ENCODE measurements at regions not wholly inside any gene's neighbourhood (a gene's known extent, or its start where the extent isn't known, plus 50 kb on each side); places are given as distances from the start of the nearest gene placed in this dataset.

GRCh38 chr6:21902628-21903169 is 309.1 kb downstream of the SOX4 start:
- intact Hi-C loops (cut with DNase I; ENCODE audit: low total_unique reads) = no loop called here
- no peak for DNase-seq
- Histone ChIP-seq H3K27ac (no peak overlapping the region), H3K36me3 (no peaks in the 10 kb centered on the region), H3K4me1 (no peaks in the 10 kb centered on the region), H3K27me3 (replicated peaks in 1 of 7) (no peaks in the 10 kb centered on the region), H3K4me3 (no peak overlapping the region), H3K9me3 (no peaks in the 10 kb centered on the region)
- TF ChIP-seq POLR2A (IDR thresholded peaks at IDR 0.05) (no peak), CTCF (IDR thresholded peaks at IDR 0.05 in 8 of 11, conservative IDR thresholded peaks at IDR 0.05 in 3 of 11) (no peak), POLR2AphosphoS5 (IDR thresholded peaks at IDR 0.05) (no peak)
- WGBS, 5 donors = 86 to 93% (median 90%) methylated on average over 7 of the region's 7 CpGs

GRCh38 chr6:21905531-21905930 is 312.0 kb downstream of the SOX4 start:
- no peaks in the 10 kb centered on the region for H3K27me3 ChIP-seq (replicated peaks in 1 of 7)
- H3K4me3 ChIP-seq = no peak overlapping the region
- DNase-seq = no peak
- 78 to 95% (median 82%) methylated on average over 2 of the region's 2 CpGs for WGBS, 5 donors
- H3K36me3 ChIP-seq = no peaks in the 10 kb centered on the region
- no peaks in the 10 kb centered on the region for H3K4me1 ChIP-seq
- TF ChIP-seq POLR2A (IDR thresholded peaks at IDR 0.05) (no peak), CTCF (IDR thresholded peaks at IDR 0.05 in 8 of 11, conservative IDR thresholded peaks at IDR 0.05 in 3 of 11) (no peak), POLR2AphosphoS5 (IDR thresholded peaks at IDR 0.05) (no peak)
- no peaks in the 10 kb centered on the region for H3K9me3 ChIP-seq
- intact Hi-C loops (cut with DNase I; ENCODE audit: low total_unique reads) = no loop called here
- H3K27ac ChIP-seq = no peak overlapping the region

- intact Hi-C loops (cut with DNase I; ENCODE audit: low total_unique reads) = no loop called here
- no peaks in the 10 kb centered on the region for H3K27me3 ChIP-seq (replicated peaks in 1 of 7)
- TF ChIP-seq POLR2A (IDR thresholded peaks at IDR 0.05) (no peak), CTCF (IDR thresholded peaks at IDR 0.05 in 8 of 11, conservative IDR thresholded peaks at IDR 0.05 in 3 of 11) (no peak), POLR2AphosphoS5 (IDR thresholded peaks at IDR 0.05) (no peak)
Measured at GRCh38 chr6:21906826-21907225, 313.3 kb downstream of the SOX4 start.

GRCh38 chr6:21907291-21907690 is 313.7 kb downstream of the SOX4 start:
- H3K9me3 ChIP-seq = no peaks in the 10 kb centered on the region
- intact Hi-C loops (cut with DNase I; ENCODE audit: low total_unique reads) = no loop called here
- H3K36me3 ChIP-seq = no peaks in the 10 kb centered on the region
- DNase-seq = no peak
- H3K4me3 ChIP-seq = no peak overlapping the region
- 74 to 86% (median 80%) methylated on average over 4 of the region's 4 CpGs for WGBS, 5 donors
- H3K27me3 ChIP-seq (replicated peaks in 1 of 7) = no peaks in the 10 kb centered on the region
- no peak for TF ChIP-seq POLR2A (IDR thresholded peaks at IDR 0.05)
- TF ChIP-seq POLR2AphosphoS5 (IDR thresholded peaks at IDR 0.05) = no peak
- no peak for TF ChIP-seq CTCF (IDR thresholded peaks at IDR 0.05 in 8 of 11, conservative IDR thresholded peaks at IDR 0.05 in 3 of 11)
- no peak overlapping the region for H3K27ac ChIP-seq
- no peaks in the 10 kb centered on the region for H3K4me1 ChIP-seq

More at GRCh38 chr6:21906826-21907225, 313.3 kb downstream of the SOX4 start:
- DNase-seq = no peak
- Histone ChIP-seq H3K4me3 (no peak overlapping the region), H3K36me3 (no peaks in the 10 kb centered on the region), H3K4me1 (no peaks in the 10 kb centered on the region), H3K27ac (no peak overlapping the region), H3K9me3 (no peaks in the 10 kb centered on the region)
